ENCODE measurements at regions not wholly inside any gene's neighbourhood (a gene's known extent, or its start where the extent isn't known, plus 50 kb on each side); places are given as distances from the start of the nearest gene placed in this dataset.

- DNase-seq (ENCODE audit: insufficient read length, low spot score) (no peak), FAIRE-seq (no peak)
Measured at GRCh38 chr6:95142101-95142500, 435.2 kb upstream of the MANEA start.

GRCh38 chr6:95142661-95143335 lies 434.5 kb upstream of the MANEA start:
- FAIRE-seq, result no peak
- no peak for DNase-seq (ENCODE audit: insufficient read length, low spot score)

GRCh38 chr6:95143408-95144180 lies 433.7 kb upstream of the MANEA start:
- FAIRE-seq (no peak), DNase-seq (ENCODE audit: insufficient read length, low spot score) (no peak)

GRCh38 chr6:95145457-95145856 lies 431.9 kb upstream of the MANEA start:
- no peak for FAIRE-seq

GRCh38 chr6:95159557-95159956 lies 417.8 kb upstream of the MANEA start:
- FAIRE-seq (no peak), DNase-seq (ENCODE audit: insufficient read length, low spot score) (no peak)

More at GRCh38 chr6:95145457-95145856, 431.9 kb upstream of the MANEA start:
- DNase-seq (ENCODE audit: insufficient read length, low spot score), result no peak

- no peak for FAIRE-seq
Measured at GRCh38 chr6:95169775-95170174, 407.6 kb upstream of the MANEA start.

GRCh38 chr6:95175927-95176675 lies 401.2 kb upstream of the MANEA start:
- FAIRE-seq (no peak), DNase-seq (ENCODE audit: insufficient read length, low spot score) (no peak)

More at GRCh38 chr6:95169775-95170174, 407.6 kb upstream of the MANEA start:
- no peak for DNase-seq (ENCODE audit: insufficient read length, low spot score)

- no peak for FAIRE-seq
Measured at GRCh38 chr6:95185874-95186273, 391.5 kb upstream of the MANEA start.

GRCh38 chr6:95186710-95187109 lies 390.6 kb upstream of the MANEA start:
- FAIRE-seq (no peak), DNase-seq (ENCODE audit: insufficient read length, low spot score) (no peak)

More at GRCh38 chr6:95185874-95186273, 391.5 kb upstream of the MANEA start:
- no peak for DNase-seq (ENCODE audit: insufficient read length, low spot score)

- DNase-seq (ENCODE audit: insufficient read length, low spot score), result no peak
- FAIRE-seq, result no peak
Measured at GRCh38 chr6:95197590-95197989, 379.7 kb upstream of the MANEA start.

- FAIRE-seq (no peak), DNase-seq (ENCODE audit: insufficient read length, low spot score) (peak; percentile 0)
Measured at GRCh38 chr6:95203153-95203754, 374.1 kb upstream of the MANEA start.

GRCh38 chr6:95204178-95204577 lies 373.2 kb upstream of the MANEA start:
- no peak for FAIRE-seq
- DNase-seq (ENCODE audit: insufficient read length, low spot score), result no peak

- no peak for FAIRE-seq
Measured at GRCh38 chr6:95208621-95209020, 368.7 kb upstream of the MANEA start.

GRCh38 chr6:95209074-95209473 lies 368.3 kb upstream of the MANEA start:
- no peak for FAIRE-seq
- no peak for DNase-seq (ENCODE audit: insufficient read length, low spot score)

More at GRCh38 chr6:95208621-95209020, 368.7 kb upstream of the MANEA start:
- no peak for DNase-seq (ENCODE audit: insufficient read length, low spot score)

GRCh38 chr6:95216555-95216954 lies 360.8 kb upstream of the MANEA start:
- FAIRE-seq (no peak), DNase-seq (ENCODE audit: insufficient read length, low spot score) (no peak)

GRCh38 chr6:95227351-95227750 lies 350.0 kb upstream of the MANEA start:
- FAIRE-seq (no peak), DNase-seq (ENCODE audit: insufficient read length, low spot score) (no peak)

GRCh38 chr6:95228636-95229035 lies 348.7 kb upstream of the MANEA start:
- DNase-seq (ENCODE audit: insufficient read length, low spot score) (no peak), FAIRE-seq (no peak)

GRCh38 chr6:95230071-95230740 lies 347.1 kb upstream of the MANEA start:
- DNase-seq (ENCODE audit: insufficient read length, low spot score) (no peak), FAIRE-seq (no peak)

- DNase-seq (ENCODE audit: insufficient read length, low spot score), result no peak
Measured at GRCh38 chr6:95231416-95231815, 345.9 kb upstream of the MANEA start.

GRCh38 chr6:95232446-95232845 lies 344.9 kb upstream of the MANEA start:
- no peak for FAIRE-seq
- DNase-seq (ENCODE audit: insufficient read length, low spot score), result no peak

More at GRCh38 chr6:95231416-95231815, 345.9 kb upstream of the MANEA start:
- FAIRE-seq, result no peak
